Naive thymus-derived CD4-positive, alpha-beta T cell (primary cell): ENCODE measurements at regions not wholly inside any gene's neighbourhood (a gene's known extent, or its start where the extent isn't known, plus 50 kb on each side); places are given as distances from the start of the nearest gene placed in this dataset.

Experiments
- ATAC-seq: fragments of 150-1000 bp; cut with Tn5 transposase; 2 replicates; pipeline ENCODE4 v1.10.0; 2021; ENCODE audit warnings: mild to moderate bottlenecking, moderate library complexity
- CTCF ChIA-PET: fragments of 350-600 bp; sonication (Branson Sonifier 250); formaldehyde crosslinking; loops from one replicate; lab custom pipeline; 2021; ENCODE audit warnings: antibody characterized with exemption; lab: Charles Lee
- POLR2A ChIA-PET: fragments of 350-600 bp; sonication (Branson Sonifier 250); formaldehyde crosslinking; loops from one replicate; lab custom pipeline; 2021; ENCODE audit warnings: antibody characterized with exemption, inconsistent platforms; lab: Charles Lee
- DNase-seq, 9 donors: peaks; one replicate each; pipeline versions ENCODE4 v3.0.0 to v3.0.0-alpha.2; 2020 to 2022; ENCODE audit warnings: mixed read lengths in 1 of 9
- H3K27ac ChIP-seq: one replicate; pipeline ENCODE4 v1.7.0; 2013; ENCODE audit warnings: mild to moderate bottlenecking, low read depth, low read length, moderate library complexity
- H3K27me3 ChIP-seq, 2 donors: one replicate each; pipeline ENCODE4 v1.7.0; 2013; ENCODE audit warnings: low read length in 2 of 2, mild to moderate bottlenecking in 2 of 2, moderate library complexity in 2 of 2; ENCODE audit not compliant: control insufficient read depth in 2 of 2, insufficient read depth in 2 of 2
- H3K36me3 ChIP-seq, 3 experiments: 1 replicate in 2 of 3; 2 replicates in 1 of 3; pipeline ENCODE4 v1.7.0; 2013; ENCODE audit warnings: low read length in 3 of 3, mild to moderate bottlenecking in 3 of 3, moderate library complexity in 1 of 3; ENCODE audit not compliant: insufficient read depth in 3 of 3, control insufficient read depth in 2 of 3
- H3K4me1 ChIP-seq, 2 donors: one replicate each; pipeline ENCODE4 v1.7.0; 2013; ENCODE audit warnings: low read length in 2 of 2, mild to moderate bottlenecking in 2 of 2, moderate library complexity in 1 of 2; ENCODE audit not compliant: control insufficient read depth in 2 of 2, insufficient read depth in 2 of 2
- H3K4me3 ChIP-seq: 2 replicates; pipeline ENCODE4 v1.7.0; 2013; ENCODE audit warnings: mild to moderate bottlenecking, low read length
- H3K9me3 ChIP-seq, 3 experiments: 1 replicate in 2 of 3; 2 replicates in 1 of 3; pipeline ENCODE4 v1.7.0; 2013; ENCODE audit warnings: low read length in 3 of 3; ENCODE audit not compliant: control insufficient read depth in 2 of 3
- H3K27ac Mint-ChIP-seq, 9 donors: one replicate each; pipeline ENCODE4 v1.8.0; 2020 to 2022; ENCODE audit warnings: mixed read lengths in 9 of 9, mild to moderate bottlenecking in 8 of 9, moderate library complexity in 5 of 9, inconsistent platforms in 2 of 9
- H3K27me3 Mint-ChIP-seq, 5 donors: one replicate each; pipeline ENCODE4 v1.8.0; 2021 to 2022; ENCODE audit warnings: mixed read lengths in 5 of 5, mild to moderate bottlenecking in 1 of 5
- H3K36me3 Mint-ChIP-seq, 5 donors: one replicate each; pipeline ENCODE4 v1.8.0; 2020 to 2022; ENCODE audit warnings: mixed read lengths in 5 of 5, mild to moderate bottlenecking in 3 of 5, inconsistent platforms in 1 of 5
- H3K4me1 Mint-ChIP-seq, 7 donors: one replicate each; pipeline ENCODE4 v1.8.0; 2020 to 2022; ENCODE audit warnings: mixed read lengths in 7 of 7, mild to moderate bottlenecking in 3 of 7, inconsistent platforms in 1 of 7
- H3K4me3 Mint-ChIP-seq, 10 donors: one replicate each; pipeline ENCODE4 v1.8.0; 2020 to 2022; ENCODE audit warnings: mild to moderate bottlenecking in 10 of 10, mixed read lengths in 10 of 10, moderate library complexity in 6 of 10, inconsistent platforms in 2 of 10
- H3K9me3 Mint-ChIP-seq, 11 donors: one replicate each; pipeline ENCODE4 v1.8.0; 2020 to 2022; ENCODE audit warnings: mixed read lengths in 11 of 11, mild to moderate bottlenecking in 4 of 11, inconsistent platforms in 1 of 11, moderate library complexity in 1 of 11
- intact Hi-C, 2 donors: fragments of 100-400 bp; cut with micrococcal nuclease; formaldehyde crosslinking; loops; one replicate each; pipeline ENCODE4 v1.15.1; 2023

GRCh38 chr12:33562401-33562800 lies 122.8 kb upstream of the SYT10 start:
- no peak overlapping the region for H3K27ac Mint-ChIP-seq
- H3K9me3 Mint-ChIP-seq: peaks cover 0 to 30% (median 14%) of the 10 kb centered on the region in 11 donors
- no peak for ATAC-seq
- CTCF ChIA-PET: no interaction called here
- H3K4me1 Mint-ChIP-seq: no peaks in the 10 kb centered on the region
- intact Hi-C loops: loop anchor here in 1 of 2 donors (5.0 kb wide), 1 partner anchor 50 kb away; no protein-coding TSS in a partner anchor
- H3K27me3 Mint-ChIP-seq: no peaks in the 10 kb centered on the region
- no peak overlapping the region for H3K4me3 Mint-ChIP-seq
- POLR2A ChIA-PET: no interaction called here
- H3K36me3 Mint-ChIP-seq: no peaks in the 10 kb centered on the region
- no peaks in the 10 kb centered on the region for H3K9me3 ChIP-seq
- DNase-seq: no peak
- H3K36me3 ChIP-seq: no peaks in the 10 kb centered on the region
- no peaks in the 10 kb centered on the region for H3K27me3 ChIP-seq
- H3K27ac ChIP-seq: no peak overlapping the region
- no peak overlapping the region for H3K4me3 ChIP-seq
- no peaks in the 10 kb centered on the region for H3K4me1 ChIP-seq

- ChIA-PET CTCF (no interaction called here), POLR2A (no interaction called here)
- DNase-seq (no peak), ATAC-seq (no peak)
- Histone ChIP-seq H3K36me3 (no peaks in the 10 kb centered on the region), H3K9me3 (no peaks in the 10 kb centered on the region), H3K4me3 (no peak overlapping the region), H3K27me3 (no peaks in the 10 kb centered on the region), H3K27ac (no peak overlapping the region), H3K4me1 (no peaks in the 10 kb centered on the region)
- intact Hi-C loops: no loop called here
- Mint-ChIP-seq H3K27ac (no peak overlapping the region), H3K4me1 (no peaks in the 10 kb centered on the region), H3K36me3 (no peaks in the 10 kb centered on the region), H3K27me3 (no peaks in the 10 kb centered on the region), H3K9me3 (peaks cover 0 to 26% (median 9%) of the 10 kb centered on the region in 11 donors), H3K4me3 (no peak overlapping the region)
These were observed 126.8 kb upstream of the SYT10 start for GRCh38 chr12:33566403-33566802.

GRCh38 chr12:33575346-33575745 lies 135.7 kb upstream of the SYT10 start:
- Mint-ChIP-seq H3K27ac (no peak overlapping the region), H3K27me3 (no peaks in the 10 kb centered on the region), H3K36me3 (no peaks in the 10 kb centered on the region), H3K4me1 (no peaks in the 10 kb centered on the region), H3K4me3 (no peak overlapping the region), H3K9me3 (peaks cover 0 to 19% (median 5%) of the 10 kb centered on the region in 11 donors)
- Histone ChIP-seq H3K4me3 (no peak overlapping the region), H3K36me3 (no peaks in the 10 kb centered on the region), H3K27me3 (no peaks in the 10 kb centered on the region), H3K9me3 (peaks cover 0 to 3% (median 0%) of the 10 kb centered on the region in 3 experiments), H3K4me1 (no peaks in the 10 kb centered on the region), H3K27ac (no peak overlapping the region)
- ATAC-seq: no peak
- CTCF ChIA-PET: no interaction called here
- DNase-seq: no peak
- intact Hi-C loops: no loop called here
- POLR2A ChIA-PET: no interaction called here

GRCh38 chr12:33581613-33582122 lies 142.0 kb upstream of the SYT10 start:
- no peak overlapping the region for H3K27ac ChIP-seq
- ATAC-seq: no peak
- Mint-ChIP-seq H3K27ac (no peak overlapping the region), H3K4me3 (no peak overlapping the region), H3K36me3 (no peaks in the 10 kb centered on the region), H3K9me3 (peaks cover 0 to 16% (median 5%) of the 10 kb centered on the region in 11 donors), H3K27me3 (no peaks in the 10 kb centered on the region), H3K4me1 (no peaks in the 10 kb centered on the region)
- intact Hi-C loops: no loop called here
- ChIA-PET POLR2A (no interaction called here), CTCF (no interaction called here)
- no peak for DNase-seq
- H3K9me3 ChIP-seq: no peaks in the 10 kb centered on the region
- no peaks in the 10 kb centered on the region for H3K36me3 ChIP-seq
- H3K4me1 ChIP-seq: no peaks in the 10 kb centered on the region
- no peak overlapping the region for H3K4me3 ChIP-seq
- no peaks in the 10 kb centered on the region for H3K27me3 ChIP-seq

- intact Hi-C loops: no loop called here
- no peak overlapping the region for H3K27ac ChIP-seq
- Mint-ChIP-seq H3K4me3 (no peak overlapping the region), H3K27ac (no peak overlapping the region), H3K4me1 (peaks cover 0 to 4% (median 0%) of the 10 kb centered on the region in 7 donors), H3K9me3 (peaks cover 0 to 7% (median 0%) of the 10 kb centered on the region in 11 donors), H3K36me3 (no peaks in the 10 kb centered on the region), H3K27me3 (no peaks in the 10 kb centered on the region)
- H3K36me3 ChIP-seq: no peaks in the 10 kb centered on the region
- no peaks in the 10 kb centered on the region for H3K4me1 ChIP-seq
- no peaks in the 10 kb centered on the region for H3K27me3 ChIP-seq
- CTCF ChIA-PET: no interaction called here
- POLR2A ChIA-PET: no interaction called here
- no peak overlapping the region for H3K4me3 ChIP-seq
- no peak for DNase-seq
- no peaks in the 10 kb centered on the region for H3K9me3 ChIP-seq
- no peak for ATAC-seq
These were observed 147.0 kb upstream of the SYT10 start for GRCh38 chr12:33586576-33586975.

DNA sequence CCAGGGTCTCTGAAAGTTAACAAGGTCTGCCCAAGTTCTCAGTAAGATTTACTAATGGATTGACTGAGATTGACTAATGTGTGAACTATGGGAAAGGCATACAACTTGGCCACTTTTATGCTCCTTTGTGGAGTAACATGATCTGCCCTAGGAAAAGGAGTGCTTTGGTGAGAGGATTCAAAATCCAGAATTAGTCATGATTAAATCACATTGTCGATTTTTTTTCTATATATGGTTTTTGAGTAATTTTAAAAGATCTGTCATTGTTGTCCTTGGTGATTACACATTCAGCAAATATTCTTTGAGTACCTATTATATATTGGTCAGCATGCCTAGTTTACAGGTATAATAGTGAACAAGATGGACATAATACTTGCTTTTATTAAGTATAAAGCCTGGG lies 147.7 kb upstream of the SYT10 start:
- Mint-ChIP-seq H3K27ac (no peak overlapping the region), H3K27me3 (no peaks in the 10 kb centered on the region)
- H3K27ac ChIP-seq: no peak overlapping the region

More for the DNA sequence above, 147.7 kb upstream of the SYT10 start:
- CTCF ChIA-PET: no interaction called here
- intact Hi-C loops: no loop called here
- Mint-ChIP-seq H3K4me3 (no peak overlapping the region), H3K4me1 (peaks cover 0 to 4% (median 0%) of the 10 kb centered on the region in 7 donors), H3K9me3 (peaks cover 0 to 7% (median 0%) of the 10 kb centered on the region in 11 donors), H3K36me3 (no peaks in the 10 kb centered on the region)
- Histone ChIP-seq H3K4me1 (no peaks in the 10 kb centered on the region), H3K36me3 (no peaks in the 10 kb centered on the region), H3K4me3 (no peak overlapping the region), H3K9me3 (no peaks in the 10 kb centered on the region), H3K27me3 (no peaks in the 10 kb centered on the region)
- DNase-seq (no peak), ATAC-seq (no peak)
- POLR2A ChIA-PET: no interaction called here
